ENCODE measurements at regions not wholly inside any gene's neighbourhood (a gene's known extent, or its start where the extent isn't known, plus 50 kb on each side); places are given as distances from the start of the nearest gene placed in this dataset.

DNA sequence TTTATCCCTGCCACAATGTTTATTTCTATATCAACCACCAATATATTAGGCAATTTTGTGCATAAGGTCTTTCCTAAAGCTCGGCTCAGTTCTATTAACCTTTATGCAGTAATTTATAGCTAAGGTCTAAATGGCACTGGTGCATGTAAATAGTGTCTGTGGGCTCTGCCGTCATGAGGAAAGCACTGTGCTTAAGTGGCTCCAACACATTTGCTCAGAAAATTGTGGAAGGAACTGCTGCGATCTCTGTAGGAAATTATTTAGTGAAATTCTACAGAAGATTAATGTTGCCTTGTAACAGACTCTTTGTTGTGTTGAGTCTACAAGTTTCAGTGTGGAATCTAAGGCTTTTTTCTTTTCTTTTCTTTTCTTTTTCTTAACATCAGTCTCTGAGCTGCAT lies 54.0 kb upstream of the EGLN3 start:
- Histone ChIP-seq H3K4me3 (ENCODE audit: control insufficient read depth in 2 of 3, extremely low read depth in 1 of 3, insufficient read depth in 2 of 3, low read depth in 1 of 3, low read length in 3 of 3) (no peak overlapping the region), H3K4me1 (ENCODE audit: control insufficient read depth, extremely low read depth, insufficient read depth, low read length) (no peaks in the 10 kb centered on the region), H3K27me3 (ENCODE audit: control insufficient read depth, extremely low read depth, insufficient read depth, low read length) (no peaks in the 10 kb centered on the region), H3K79me2 (ENCODE audit: control insufficient read depth, insufficient read depth, low read length) (no peaks in the 10 kb centered on the region), H3K36me3 (ENCODE audit: control insufficient read depth in 2 of 2, extremely low read depth in 1 of 2, insufficient read depth in 2 of 2, low read length in 2 of 2) (no peaks in the 10 kb centered on the region), H3K9ac (ENCODE audit: control insufficient read depth, extremely low read depth, insufficient read depth, low read length) (no peak overlapping the region), H3K9me1 (ENCODE audit: control insufficient read depth, extremely low read depth, insufficient read depth, low read length) (no peaks in the 10 kb centered on the region), H3K4me2 (ENCODE audit: control insufficient read depth, extremely low read depth, insufficient read depth, low read depth, low read length) (no peak overlapping the region), H4K20me1 (ENCODE audit: control insufficient read depth, extremely low read depth, insufficient read depth, low read length) (no peaks in the 10 kb centered on the region), H2AFZ (ENCODE audit: control insufficient read depth, low read length) (no peak overlapping the region), H3K9me3 (ENCODE audit: control insufficient read depth, low read depth, low read length) (no peaks in the 10 kb centered on the region), H3K27ac (ENCODE audit: control insufficient read depth, insufficient read depth, low read length) (no peak overlapping the region)
- dilution Hi-C loops (cut with MboI; ENCODE audit: extremely low pct_ligation_motif_present, low sequenced_read_pairs): no loop called here
- no peak for FAIRE-seq
- TF ChIP-seq EZH2 (IDR thresholded peaks at IDR 0.05; ENCODE audit: low read length): no peak
- TF ChIP-seq, protein P1, sequence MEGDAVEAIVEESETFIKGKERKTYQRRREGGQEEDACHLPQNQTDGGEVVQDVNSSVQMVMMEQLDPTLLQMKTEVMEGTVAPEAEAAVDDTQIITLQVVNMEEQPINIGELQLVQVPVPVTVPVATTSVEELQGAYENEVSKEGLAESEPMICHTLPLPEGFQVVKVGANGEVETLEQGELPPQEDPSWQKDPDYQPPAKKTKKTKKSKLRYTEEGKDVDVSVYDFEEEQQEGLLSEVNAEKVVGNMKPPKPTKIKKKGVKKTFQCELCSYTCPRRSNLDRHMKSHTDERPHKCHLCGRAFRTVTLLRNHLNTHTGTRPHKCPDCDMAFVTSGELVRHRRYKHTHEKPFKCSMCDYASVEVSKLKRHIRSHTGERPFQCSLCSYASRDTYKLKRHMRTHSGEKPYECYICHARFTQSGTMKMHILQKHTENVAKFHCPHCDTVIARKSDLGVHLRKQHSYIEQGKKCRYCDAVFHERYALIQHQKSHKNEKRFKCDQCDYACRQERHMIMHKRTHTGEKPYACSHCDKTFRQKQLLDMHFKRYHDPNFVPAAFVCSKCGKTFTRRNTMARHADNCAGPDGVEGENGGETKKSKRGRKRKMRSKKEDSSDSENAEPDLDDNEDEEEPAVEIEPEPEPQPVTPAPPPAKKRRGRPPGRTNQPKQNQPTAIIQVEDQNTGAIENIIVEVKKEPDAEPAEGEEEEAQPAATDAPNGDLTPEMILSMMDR (optimal IDR thresholded peaks at IDR 0.05 in 1 of 3, IDR thresholded peaks at IDR 0.05 in 1 of 3, conservative IDR thresholded peaks at IDR 0.05 in 1 of 3; ENCODE audit: extremely low read depth in 1 of 3, insufficient read depth in 2 of 3, low read length in 3 of 3): no peak
- no peak for DNase-seq (ENCODE audit: low read depth, low spot score)

DNA sequence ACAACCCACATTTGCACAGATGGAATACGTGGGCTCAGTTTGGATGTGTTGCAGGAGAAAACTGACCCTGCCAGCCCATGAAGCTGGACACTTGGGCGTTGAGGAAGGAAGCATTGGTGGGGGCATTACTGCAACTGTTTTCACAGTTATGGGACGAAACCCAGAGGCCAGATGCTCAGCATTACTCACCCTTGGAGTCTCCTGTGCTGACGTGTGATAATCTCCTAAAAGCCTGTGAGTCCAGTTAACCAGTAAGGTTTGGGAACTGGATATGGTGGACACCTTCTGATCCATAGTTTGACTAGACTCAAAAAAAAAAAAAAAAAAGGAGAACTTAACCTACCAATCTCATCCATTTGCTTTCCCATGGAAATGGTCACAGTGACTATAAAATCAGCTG lies 52.8 kb upstream of the EGLN3 start:
- FAIRE-seq: no peak
- Histone ChIP-seq H3K27me3 (ENCODE audit: control insufficient read depth, extremely low read depth, insufficient read depth, low read length) (no peaks in the 10 kb centered on the region), H2AFZ (ENCODE audit: control insufficient read depth, low read length) (no peak overlapping the region), H3K79me2 (ENCODE audit: control insufficient read depth, insufficient read depth, low read length) (no peaks in the 10 kb centered on the region), H3K9me1 (ENCODE audit: control insufficient read depth, extremely low read depth, insufficient read depth, low read length) (no peaks in the 10 kb centered on the region), H3K27ac (ENCODE audit: control insufficient read depth, insufficient read depth, low read length) (no peak overlapping the region), H3K36me3 (ENCODE audit: control insufficient read depth in 2 of 2, extremely low read depth in 1 of 2, insufficient read depth in 2 of 2, low read length in 2 of 2) (no peaks in the 10 kb centered on the region), H3K4me2 (ENCODE audit: control insufficient read depth, extremely low read depth, insufficient read depth, low read depth, low read length) (no peak overlapping the region), H3K4me3 (ENCODE audit: control insufficient read depth in 2 of 3, extremely low read depth in 1 of 3, insufficient read depth in 2 of 3, low read depth in 1 of 3, low read length in 3 of 3) (no peak overlapping the region), H3K9ac (ENCODE audit: control insufficient read depth, extremely low read depth, insufficient read depth, low read length) (no peak overlapping the region), H4K20me1 (ENCODE audit: control insufficient read depth, extremely low read depth, insufficient read depth, low read length) (no peaks in the 10 kb centered on the region), H3K4me1 (ENCODE audit: control insufficient read depth, extremely low read depth, insufficient read depth, low read length) (no peaks in the 10 kb centered on the region), H3K9me3 (ENCODE audit: control insufficient read depth, low read depth, low read length) (no peaks in the 10 kb centered on the region)
- DNase-seq (ENCODE audit: low read depth, low spot score): no peak
- dilution Hi-C loops (cut with MboI; ENCODE audit: extremely low pct_ligation_motif_present, low sequenced_read_pairs): no loop called here
- TF ChIP-seq, protein P1 (optimal IDR thresholded peaks at IDR 0.05 in 1 of 3, IDR thresholded peaks at IDR 0.05 in 1 of 3, conservative IDR thresholded peaks at IDR 0.05 in 1 of 3; ENCODE audit: extremely low read depth in 1 of 3, insufficient read depth in 2 of 3, low read length in 3 of 3): no peak
- TF ChIP-seq EZH2 (IDR thresholded peaks at IDR 0.05; ENCODE audit: low read length): no peak

All from keratinocyte (primary cell).